Lower leg skin (tissue), 3 donors: ENCODE measurements at regions not wholly inside any gene's neighbourhood (a gene's known extent, or its start where the extent isn't known, plus 50 kb on each side); places are given as distances from the start of the nearest gene placed in this dataset.

Experiments
- POLR2A ChIP-seq, 2 donors: fragments of 450-650 bp; IDR thresholded peaks; one replicate each; pipeline ENCODE4 v1.6.1; 2016 to 2017; ENCODE audit warnings: antibody characterized with exemption in 2 of 2, mild to moderate bottlenecking in 1 of 2, moderate library complexity in 1 of 2
- TF ChIP-seq, protein P1 (sequence below), 3 donors: fragments of 450-650 bp; IDR thresholded peaks; one replicate each; pipeline ENCODE4 v1.5.1; 2016; ENCODE audit warnings: antibody characterized with exemption in 3 of 3, mild to moderate bottlenecking in 3 of 3, moderate library complexity in 2 of 3

DNA sequence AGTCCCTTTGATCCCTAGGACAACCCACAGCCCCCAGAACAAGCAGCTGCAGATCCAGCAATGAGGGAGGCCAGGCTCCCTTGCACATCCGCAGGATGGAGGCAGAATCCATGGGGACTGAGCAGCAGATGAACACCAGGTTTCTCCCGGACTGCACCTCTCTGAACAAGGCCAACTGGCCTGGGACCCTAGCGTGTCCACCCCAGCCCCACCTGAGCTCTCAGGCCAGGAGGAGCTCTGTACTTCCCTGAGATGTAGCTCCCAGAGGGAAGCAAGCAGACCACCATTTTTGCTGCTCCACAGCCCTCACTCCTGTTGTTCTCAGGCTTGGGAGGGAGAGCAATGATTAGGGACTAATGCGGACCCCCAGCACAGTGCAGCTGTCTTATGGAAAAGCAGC lies 1195.8 kb downstream of the PCDH18 start:
- TF ChIP-seq, protein P1, sequence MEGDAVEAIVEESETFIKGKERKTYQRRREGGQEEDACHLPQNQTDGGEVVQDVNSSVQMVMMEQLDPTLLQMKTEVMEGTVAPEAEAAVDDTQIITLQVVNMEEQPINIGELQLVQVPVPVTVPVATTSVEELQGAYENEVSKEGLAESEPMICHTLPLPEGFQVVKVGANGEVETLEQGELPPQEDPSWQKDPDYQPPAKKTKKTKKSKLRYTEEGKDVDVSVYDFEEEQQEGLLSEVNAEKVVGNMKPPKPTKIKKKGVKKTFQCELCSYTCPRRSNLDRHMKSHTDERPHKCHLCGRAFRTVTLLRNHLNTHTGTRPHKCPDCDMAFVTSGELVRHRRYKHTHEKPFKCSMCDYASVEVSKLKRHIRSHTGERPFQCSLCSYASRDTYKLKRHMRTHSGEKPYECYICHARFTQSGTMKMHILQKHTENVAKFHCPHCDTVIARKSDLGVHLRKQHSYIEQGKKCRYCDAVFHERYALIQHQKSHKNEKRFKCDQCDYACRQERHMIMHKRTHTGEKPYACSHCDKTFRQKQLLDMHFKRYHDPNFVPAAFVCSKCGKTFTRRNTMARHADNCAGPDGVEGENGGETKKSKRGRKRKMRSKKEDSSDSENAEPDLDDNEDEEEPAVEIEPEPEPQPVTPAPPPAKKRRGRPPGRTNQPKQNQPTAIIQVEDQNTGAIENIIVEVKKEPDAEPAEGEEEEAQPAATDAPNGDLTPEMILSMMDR (IDR thresholded peaks at IDR 0.05): no peak
- no peak for TF ChIP-seq POLR2A (IDR thresholded peaks at IDR 0.05)
